NCI-H748 (cell line): ENCODE measurements at regions not wholly inside any gene's neighbourhood (a gene's known extent, or its start where the extent isn't known, plus 50 kb on each side); places are given as distances from the start of the nearest gene placed in this dataset.

ENCODE experiments used
- DNase-seq: peaks from one replicate; lab custom pipeline; 2025; ENCODE audit not compliant: unreplicated experiment; lab: John Stamatoyannopoulos, UW

- no peak for DNase-seq
These were observed 174.2 kb upstream of the C9orf72 start for GRCh38 chr9:27747450-27747849.

- no peak for DNase-seq
These were observed 176.6 kb upstream of the C9orf72 start for GRCh38 chr9:27749838-27750237.

- DNase-seq = no peak
These were observed 177.3 kb upstream of the C9orf72 start for GRCh38 chr9:27750566-27750965.

GRCh38 chr9:27752069-27752468, 178.8 kb upstream of the C9orf72 start:
- no peak for DNase-seq

- no peak for DNase-seq
These were observed 182.6 kb upstream of the C9orf72 start for GRCh38 chr9:27755846-27756245.

GRCh38 chr9:27756418-27756817, 183.1 kb upstream of the C9orf72 start:
- DNase-seq = no peak

GRCh38 chr9:27763831-27764230, 190.6 kb upstream of the C9orf72 start:
- no peak for DNase-seq

GRCh38 chr9:27765266-27766072, 192.2 kb upstream of the C9orf72 start:
- no peak for DNase-seq

GRCh38 chr9:27766073-27766835, 193.0 kb upstream of the C9orf72 start:
- peak; percentile 86 for DNase-seq

GRCh38 chr9:27768781-27769180, 195.5 kb upstream of the C9orf72 start:
- DNase-seq = no peak

- no peak for DNase-seq
These were observed 197.3 kb upstream of the C9orf72 start for GRCh38 chr9:27770541-27770940.

- DNase-seq = peak; percentile 97
These were observed 198.7 kb upstream of the C9orf72 start for GRCh38 chr9:27771803-27772545.

- no peak for DNase-seq
These were observed 211.8 kb upstream of the C9orf72 start for GRCh38 chr9:27784847-27785713.

- DNase-seq = no peak
These were observed 212.4 kb upstream of the C9orf72 start for GRCh38 chr9:27785714-27786100.

GRCh38 chr9:27787891-27788290, 214.6 kb upstream of the C9orf72 start:
- no peak for DNase-seq

- no peak for DNase-seq
These were observed 218.0 kb upstream of the C9orf72 start for GRCh38 chr9:27791311-27791710.

GRCh38 chr9:27792971-27793689, 219.8 kb upstream of the C9orf72 start:
- no peak for DNase-seq

- no peak for DNase-seq
These were observed 226.0 kb upstream of the C9orf72 start for GRCh38 chr9:27799326-27799725.

GRCh38 chr9:27800159-27800558, 226.9 kb upstream of the C9orf72 start:
- DNase-seq = no peak
